IMR-90 (cell line): ENCODE measurements at regions not wholly inside any gene's neighbourhood (a gene's known extent, or its start where the extent isn't known, plus 50 kb on each side); places are given as distances from the start of the nearest gene placed in this dataset.
A peak's percentile ranks its signal among the peaks of the same experiment; 100 is the strongest.

Experiments
- ATAC-seq: fragments of 200-7000 bp; cut with Tn5 transposase; 2 replicates; pipeline ENCODE4 v1.9.1; 2020; ENCODE audit warnings: low read depth, mild to moderate bottlenecking, moderate library complexity
- BruUV-seq: library from RNA; stranded (reverse); fragments of 400-500 nt; replicated peaks from 2 replicates; lab custom pipeline; 2021; lab: Mats Ljungman, UMichigan
- CTCF ChIA-PET: fragments of 300-600 bp; formaldehyde crosslinking; extraction: SDS; loops from one replicate; lab custom pipeline; 2021; ENCODE audit warnings: antibody characterized with exemption; lab: Yijun Ruan, JAX
- POLR2A ChIA-PET: fragments of 300-600 bp; sonication (Branson Sonifier 250); formaldehyde crosslinking; loops from one replicate; lab custom pipeline; 2022; ENCODE audit warnings: antibody characterized with exemption; ENCODE audit not compliant: unreplicated experiment; lab: Charles Lee
- DNase-seq: peaks from one replicate; pipeline ENCODE4 v3.0.0; 2013
- H2AFZ ChIP-seq: replicated peaks from 2 replicates; pipeline ENCODE3; 2013; ENCODE audit warnings: low read length, mild to moderate bottlenecking; ENCODE audit not compliant: poor library complexity
- H2AK5ac ChIP-seq: 2 replicates; pipeline ENCODE4 v1.6.1; 2013; ENCODE audit warnings: low read depth, low read length, inconsistent platforms
- H2AK9ac ChIP-seq: replicated peaks from 2 replicates; pipeline ENCODE3; 2013; ENCODE audit warnings: mild to moderate bottlenecking, low read depth, low read length, moderate library complexity; ENCODE audit not compliant: poor library complexity
- H2BK120ac ChIP-seq: 2 replicates; pipeline ENCODE4 v1.6.1; 2013; ENCODE audit warnings: low read depth, low read length, inconsistent platforms
- H2BK15ac ChIP-seq: 3 replicates; pipeline ENCODE4 v1.6.1; 2013; ENCODE audit warnings: low read depth, low read length, inconsistent platforms
- H2BK20ac ChIP-seq: 2 replicates; pipeline ENCODE4 v1.6.1; 2013; ENCODE audit warnings: low read depth, mild to moderate bottlenecking, inconsistent platforms, low read length, moderate library complexity
- H2BK5ac ChIP-seq: 2 replicates; pipeline ENCODE4 v1.6.1; 2013; ENCODE audit warnings: mild to moderate bottlenecking, low read depth, low read length, inconsistent platforms; ENCODE audit not compliant: poor library complexity, severe bottlenecking
- H3K14ac ChIP-seq: replicated peaks from 2 replicates; pipeline ENCODE4 v1.6.1; 2013; ENCODE audit warnings: low read depth, low read length, inconsistent platforms
- H3K18ac ChIP-seq: 2 replicates; pipeline ENCODE4 v1.6.1; 2013; ENCODE audit warnings: low read depth, low read length, control low read depth
- H3K23ac ChIP-seq: 2 replicates; pipeline ENCODE4 v1.6.1; 2013; ENCODE audit warnings: low read depth, low read length, inconsistent platforms
- H3K27ac ChIP-seq: 2 replicates; pipeline ENCODE4 v1.5.1; 2013; ENCODE audit warnings: mild to moderate bottlenecking, control low read depth, low read length; ENCODE audit not compliant: insufficient read depth
- H3K27me3 ChIP-seq: 2 replicates; pipeline ENCODE4 v1.6.1; 2013; ENCODE audit warnings: low read length; ENCODE audit not compliant: control insufficient read depth, insufficient read depth
- H3K36me3 ChIP-seq: 2 replicates; pipeline ENCODE4 v1.6.1; 2013; ENCODE audit warnings: low read length, mixed read lengths; ENCODE audit not compliant: control insufficient read depth, insufficient read depth
- H3K4ac ChIP-seq: 2 replicates; pipeline ENCODE4 v1.6.1; 2013; ENCODE audit warnings: low read depth, low read length, inconsistent platforms
- H3K4me1 ChIP-seq: 2 replicates; pipeline ENCODE4 v1.6.1; 2013; ENCODE audit warnings: low read length, mixed read lengths; ENCODE audit not compliant: control insufficient read depth, insufficient read depth
- H3K4me2 ChIP-seq: 2 replicates; pipeline ENCODE4 v1.6.1; 2013; ENCODE audit warnings: low read depth, mild to moderate bottlenecking, control low read depth, low read length, moderate library complexity
- H3K4me3 ChIP-seq: 2 replicates; pipeline ENCODE4 v1.5.1; 2013; ENCODE audit warnings: low read depth, mild to moderate bottlenecking, control low read depth, low read length, moderate library complexity; ENCODE audit not compliant: insufficient read depth
- H3K56ac ChIP-seq: 2 replicates; pipeline ENCODE4 v1.6.1; 2013; ENCODE audit warnings: low read length, inconsistent platforms; ENCODE audit not compliant: insufficient read depth; ENCODE audit errors: extremely low read depth
- H3K79me1 ChIP-seq, 2 experiments: 2 replicates each; pipeline ENCODE4 v1.6.1; 2013; ENCODE audit warnings: low read length in 2 of 2, inconsistent platforms in 1 of 2, low read depth in 1 of 2
- H3K9ac ChIP-seq: 2 replicates; pipeline ENCODE4 v1.6.1; 2013; ENCODE audit warnings: low read depth, low read length, control low read depth
- H3K9me1 ChIP-seq: 2 replicates; pipeline ENCODE4 v1.6.1; 2013; ENCODE audit warnings: low read length, inconsistent platforms; ENCODE audit not compliant: insufficient read depth
- H3K9me3 ChIP-seq: 2 replicates; pipeline ENCODE4 v1.6.1; 2013; ENCODE audit warnings: low read length; ENCODE audit not compliant: control insufficient read depth, insufficient read depth
- H4K20me1 ChIP-seq: 2 replicates; pipeline ENCODE4 v1.6.1; 2013; ENCODE audit warnings: low read length, inconsistent platforms; ENCODE audit not compliant: insufficient read depth
- H4K5ac ChIP-seq: 2 replicates; pipeline ENCODE4 v1.6.1; 2013; ENCODE audit warnings: mild to moderate bottlenecking, low read depth, low read length, control low read depth
- H4K8ac ChIP-seq, 2 experiments: 2 replicates each; pipeline ENCODE4 v1.6.1; 2013; ENCODE audit warnings: low read depth in 2 of 2, low read length in 2 of 2, control low read depth in 1 of 2, inconsistent platforms in 1 of 2
- H4K91ac ChIP-seq: 2 replicates; pipeline ENCODE4 v1.6.1; 2013; ENCODE audit warnings: low read depth, low read length, inconsistent platforms; ENCODE audit not compliant: insufficient read depth
- CEBPB ChIP-seq: IDR thresholded peaks from 2 replicates; pipeline ENCODE4 v1.6.1; 2012; ENCODE audit warnings: low read depth, low read length, improper control_type of control experiment
- CHD1 ChIP-seq: IDR thresholded peaks from 2 replicates; pipeline ENCODE4 v1.6.1; 2012; ENCODE audit warnings: low read depth, low read length, improper control_type of control experiment
- FOS ChIP-seq: fragments of 150-350 bp; IDR thresholded peaks from 2 replicates; pipeline ENCODE4 v1.6.1; 2016; ENCODE audit warnings: low read depth, low read length
- MAFK ChIP-seq: IDR thresholded peaks from 2 replicates; pipeline ENCODE4 v1.6.1; 2012; ENCODE audit warnings: low read depth, low read length, improper control_type of control experiment
- MAZ ChIP-seq: IDR thresholded peaks from 2 replicates; pipeline ENCODE4 v1.6.1; 2012; ENCODE audit warnings: low read depth, mild to moderate bottlenecking, low read length, improper control_type of control experiment, moderate library complexity, borderline replicate concordance
- MXI1 ChIP-seq: IDR thresholded peaks from 2 replicates; pipeline ENCODE4 v1.6.1; 2012; ENCODE audit warnings: low read depth, mild to moderate bottlenecking, low read length, moderate library complexity, borderline replicate concordance
- NFE2L2 ChIP-seq: fragments of 150-350 bp; IDR thresholded peaks from 2 replicates; pipeline ENCODE4 v1.6.1; 2016; ENCODE audit warnings: low read depth, mild to moderate bottlenecking, low read length
- POLR2A ChIP-seq: IDR thresholded peaks from 2 replicates; pipeline ENCODE4 v1.6.1; 2012; ENCODE audit warnings: mild to moderate bottlenecking, low read depth, low read length
- RAD21 ChIP-seq: IDR thresholded peaks from 2 replicates; pipeline ENCODE4 v1.6.1; 2012; ENCODE audit warnings: low read length, improper control_type of control experiment
- RCOR1 ChIP-seq: IDR thresholded peaks from 2 replicates; pipeline ENCODE4 v1.6.1; 2012; ENCODE audit warnings: mild to moderate bottlenecking, low read length, improper control_type of control experiment; ENCODE audit not compliant: insufficient replicate concordance
- RFX5 ChIP-seq: IDR thresholded peaks from 2 replicates; pipeline ENCODE4 v1.8.0; 2012; ENCODE audit warnings: low read depth, mild to moderate bottlenecking, low read length, moderate library complexity
- SMC3 ChIP-seq: fragments of 150-350 bp; IDR thresholded peaks from 2 replicates; pipeline ENCODE4 v1.6.1; 2016; ENCODE audit warnings: low read depth, mild to moderate bottlenecking, antibody characterized with exemption, low read length, moderate library complexity
- WGBS, 2 experiments: methylation state at CpG; one replicate each; pipeline versions ENCODE4 v1.1.5 to v1.1.7; 2013; ENCODE audit warnings: missing lambda C conversion rate in 2 of 2; ENCODE audit not compliant: insufficient read length in 1 of 2; ENCODE audit errors: extremely low coverage in 2 of 2; 5-methylcytosine and 5-hydroxymethylcytosine counted together
- dilution Hi-C: fragments of 300-500 bp; cut with HindIII; formaldehyde crosslinking; loops from one replicate; pipeline ENCODE4 v1.14.3; 2018; ENCODE audit warnings: low sequenced_read_pairs; ENCODE audit not compliant: unreplicated experiment
- in situ Hi-C: fragments of 300-500 bp; cut with MboI; formaldehyde crosslinking; loops from 3 replicates; pipeline ENCODE4 v1.14.3; 2019; ENCODE audit warnings: low sequenced_read_pairs, inconsistent platforms, mixed read lengths
- intact Hi-C: fragments of 100-400 bp; cut with micrococcal nuclease; formaldehyde crosslinking; loops from 2 replicates; pipeline ENCODE4 v1.10.0; 2022
- TF ChIP-seq, protein P1 (sequence below): conservative IDR thresholded peaks from 2 replicates; pipeline ENCODE4 v1.5.1; 2012; ENCODE audit warnings: mild to moderate bottlenecking, low read depth, low read length, improper control_type of control experiment
- TF ChIP-seq, protein P2 (sequence below): fragments of 150-350 bp; IDR thresholded peaks from 2 replicates; pipeline ENCODE4 v1.6.1; 2016; ENCODE audit warnings: low read depth, mild to moderate bottlenecking, low read length, moderate library complexity, borderline replicate concordance
- TF ChIP-seq, protein P3 (sequence below): fragments of 150-350 bp; IDR thresholded peaks from 2 replicates; pipeline ENCODE4 v1.6.1; 2017; ENCODE audit warnings: mild to moderate bottlenecking, antibody characterized with exemption, low read length, low read depth

DNA sequence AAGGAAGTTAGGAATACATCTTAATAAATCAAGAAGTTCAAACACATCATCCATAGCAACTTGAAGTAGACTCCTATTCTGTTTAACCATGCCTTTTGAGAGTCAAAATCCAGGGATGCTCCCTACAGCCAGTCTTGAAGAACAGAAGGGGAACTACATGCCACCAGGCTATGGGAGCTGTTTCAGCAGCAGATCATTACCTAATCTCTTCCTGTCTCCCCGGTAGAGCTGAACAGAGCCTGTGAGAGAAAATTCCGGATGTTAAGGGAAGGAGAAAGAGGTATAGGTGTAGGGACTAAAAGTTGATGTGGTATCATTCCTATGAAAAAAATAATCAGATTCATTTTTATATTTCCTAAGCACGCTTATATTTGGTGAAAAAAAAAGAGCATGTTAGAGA, 352.2 kb downstream of the SPRY1 start:
- no peak overlapping the region for H3K9ac ChIP-seq
- H3K9me1 ChIP-seq, result 0 out of 2 replicates have a peak, but pooled peaks cover 3% of the 10 kb centered on the region
- no peak overlapping the region for H2AK5ac ChIP-seq
- peak overlapping the region; percentile 41; the same call in 1 of the 2 replicates for H2BK20ac ChIP-seq
- H3K4me2 ChIP-seq, result no peak overlapping the region
- DNase-seq, result no peak
- H4K5ac ChIP-seq, result no peak overlapping the region
- no peak for ATAC-seq
- no CpG with 5 or more reads among the region's 3 CpGs for WGBS, 2 experiments
- H2BK5ac ChIP-seq, result no peak overlapping the region
- H2BK15ac ChIP-seq, result no peak overlapping the region
- dilution Hi-C loops (no loop called here), in situ Hi-C loops (no loop called here), intact Hi-C loops (no loop called here)
- ChIA-PET CTCF (no interaction called here), POLR2A (no interaction called here)
- H3K23ac ChIP-seq, result no peak overlapping the region
- H2AK9ac ChIP-seq, result no peak overlapping the region
- peaks cover 2% of the 10 kb centered on the region; the same call in 1 of the 2 replicates for H3K4me1 ChIP-seq
- no peaks in the 10 kb centered on the region for H3K9me3 ChIP-seq
- no peak overlapping the region for H3K56ac ChIP-seq
- H3K14ac ChIP-seq, result no peak overlapping the region
- no peak overlapping the region for H4K91ac ChIP-seq
- H4K20me1 ChIP-seq, result no peaks in the 10 kb centered on the region
- H3K36me3 ChIP-seq, result no peaks in the 10 kb centered on the region
- H3K79me1 ChIP-seq, result no peaks in the 10 kb centered on the region
- H3K18ac ChIP-seq, result no peak overlapping the region
- no peak overlapping the region for H3K27ac ChIP-seq
- no peaks in the 10 kb centered on the region for H3K27me3 ChIP-seq
- no peak overlapping the region; the same call in 1 of the 2 replicates for H2BK120ac ChIP-seq
- no peak overlapping the region for H3K4me3 ChIP-seq
- TF ChIP-seq SMC3 (no peak), RFX5 (no peak), RCOR1 (no peak), MXI1 (no peak), RAD21 (no peak), POLR2A (no peak), MAFK (no peak), CHD1 (no peak), MAZ (no peak), NFE2L2 (no peak), FOS (no peak), CEBPB (no peak)
- TF ChIP-seq, protein P1, sequence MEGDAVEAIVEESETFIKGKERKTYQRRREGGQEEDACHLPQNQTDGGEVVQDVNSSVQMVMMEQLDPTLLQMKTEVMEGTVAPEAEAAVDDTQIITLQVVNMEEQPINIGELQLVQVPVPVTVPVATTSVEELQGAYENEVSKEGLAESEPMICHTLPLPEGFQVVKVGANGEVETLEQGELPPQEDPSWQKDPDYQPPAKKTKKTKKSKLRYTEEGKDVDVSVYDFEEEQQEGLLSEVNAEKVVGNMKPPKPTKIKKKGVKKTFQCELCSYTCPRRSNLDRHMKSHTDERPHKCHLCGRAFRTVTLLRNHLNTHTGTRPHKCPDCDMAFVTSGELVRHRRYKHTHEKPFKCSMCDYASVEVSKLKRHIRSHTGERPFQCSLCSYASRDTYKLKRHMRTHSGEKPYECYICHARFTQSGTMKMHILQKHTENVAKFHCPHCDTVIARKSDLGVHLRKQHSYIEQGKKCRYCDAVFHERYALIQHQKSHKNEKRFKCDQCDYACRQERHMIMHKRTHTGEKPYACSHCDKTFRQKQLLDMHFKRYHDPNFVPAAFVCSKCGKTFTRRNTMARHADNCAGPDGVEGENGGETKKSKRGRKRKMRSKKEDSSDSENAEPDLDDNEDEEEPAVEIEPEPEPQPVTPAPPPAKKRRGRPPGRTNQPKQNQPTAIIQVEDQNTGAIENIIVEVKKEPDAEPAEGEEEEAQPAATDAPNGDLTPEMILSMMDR, result no peak
- TF ChIP-seq, protein P2, sequence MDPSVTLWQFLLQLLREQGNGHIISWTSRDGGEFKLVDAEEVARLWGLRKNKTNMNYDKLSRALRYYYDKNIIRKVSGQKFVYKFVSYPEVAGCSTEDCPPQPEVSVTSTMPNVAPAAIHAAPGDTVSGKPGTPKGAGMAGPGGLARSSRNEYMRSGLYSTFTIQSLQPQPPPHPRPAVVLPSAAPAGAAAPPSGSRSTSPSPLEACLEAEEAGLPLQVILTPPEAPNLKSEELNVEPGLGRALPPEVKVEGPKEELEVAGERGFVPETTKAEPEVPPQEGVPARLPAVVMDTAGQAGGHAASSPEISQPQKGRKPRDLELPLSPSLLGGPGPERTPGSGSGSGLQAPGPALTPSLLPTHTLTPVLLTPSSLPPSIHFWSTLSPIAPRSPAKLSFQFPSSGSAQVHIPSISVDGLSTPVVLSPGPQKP, result no peak
- TF ChIP-seq, protein P3, sequence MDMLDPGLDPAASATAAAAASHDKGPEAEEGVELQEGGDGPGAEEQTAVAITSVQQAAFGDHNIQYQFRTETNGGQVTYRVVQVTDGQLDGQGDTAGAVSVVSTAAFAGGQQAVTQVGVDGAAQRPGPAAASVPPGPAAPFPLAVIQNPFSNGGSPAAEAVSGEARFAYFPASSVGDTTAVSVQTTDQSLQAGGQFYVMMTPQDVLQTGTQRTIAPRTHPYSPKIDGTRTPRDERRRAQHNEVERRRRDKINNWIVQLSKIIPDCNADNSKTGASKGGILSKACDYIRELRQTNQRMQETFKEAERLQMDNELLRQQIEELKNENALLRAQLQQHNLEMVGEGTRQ, result no peak
- H3K4ac ChIP-seq, result no peak overlapping the region
- H2AFZ ChIP-seq, result no peak overlapping the region
- no peak overlapping the region for H4K8ac ChIP-seq
- BruUV-seq, result no TSS peak
